Ovary (tissue), 7 donors: ENCODE measurements at regions not wholly inside any gene's neighbourhood (a gene's known extent, or its start where the extent isn't known, plus 50 kb on each side); places are given as distances from the start of the nearest gene placed in this dataset.

Experiments used
- DNase-seq, 5 donors: peaks; one replicate each; pipeline ENCODE4 v3.0.0-alpha.2; 2019 to 2020
- H3K27ac ChIP-seq, 2 donors: fragments of 200-600 bp; one replicate each; pipeline versions ENCODE4 v1.5.1 to v1.8.0; 2019 to 2022
- H3K27me3 ChIP-seq: fragments of 200-600 bp; one replicate; pipeline ENCODE4 v1.8.0; 2022
- H3K36me3 ChIP-seq: fragments of 200-600 bp; sonication (generic); one replicate; pipeline ENCODE4 v1.5.1; 2019
- H3K4me1 ChIP-seq: one replicate; pipeline ENCODE4 v1.8.1; 2013; ENCODE audit warnings: mild to moderate bottlenecking, moderate library complexity; ENCODE audit not compliant: insufficient read depth
- H3K4me3 ChIP-seq: fragments of 200-600 bp; sonication (generic); one replicate; pipeline ENCODE4 v1.5.1; 2017
- H3K9me3 ChIP-seq, 2 donors: fragments of 200-600 bp in 1 of 2; sonication (generic) in 1 of 2; one replicate each; pipeline versions ENCODE4 v1.5.1 to v1.8.1; 2013 to 2019; ENCODE audit warnings: mild to moderate bottlenecking in 1 of 2, moderate library complexity in 1 of 2
- EP300 ChIP-seq: sonication (generic); formaldehyde crosslinking; IDR thresholded peaks from one replicate; pipeline ENCODE4 v1.6.1; 2017; ENCODE audit warnings: antibody characterized with exemption
- POLR2A ChIP-seq: fragments of 450-650 bp; IDR thresholded peaks from one replicate; pipeline ENCODE4 v1.6.1; 2017; ENCODE audit warnings: antibody characterized with exemption, mild to moderate bottlenecking, moderate library complexity
- WGBS, 3 donors: extraction: QIAGEN DNeasy Blood & Tissue Kit in 1 of 3; methylation state at CpG; one replicate each; pipeline versions ENCODE4 v1.1.5 to v1.1.7; 2013 to 2017; 5-methylcytosine and 5-hydroxymethylcytosine counted together
- intact Hi-C, 4 donors: fragments of 100-400 bp; cut with DNase I; formaldehyde crosslinking; loops; one replicate each; pipeline versions ENCODE4 v1.11.0 to v1.15.1; 2022 to 2023
- TF ChIP-seq, protein P1 (sequence below), 3 donors: fragments of 450-650 bp in 2 of 3; fragments of 200-600 bp in 1 of 3; IDR thresholded peaks; one replicate each; pipeline versions ENCODE4 v1.5.1 to v1.8.0; 2016 to 2022; ENCODE audit warnings: antibody characterized with exemption in 3 of 3, mild to moderate bottlenecking in 1 of 3
- donor health status: DM: no; HTN: no; CAD: no; lungs with moderate emphysema.
- donor health status: DM: no; HTN: no; CAD: no.
- donor health status: Bipolar disorder and iron deficiency.
- donor health status: DM: no; HTN: no; CAD: no.
- donor health status: DM: yes; HTN: yes; CAD: no.

DNA sequence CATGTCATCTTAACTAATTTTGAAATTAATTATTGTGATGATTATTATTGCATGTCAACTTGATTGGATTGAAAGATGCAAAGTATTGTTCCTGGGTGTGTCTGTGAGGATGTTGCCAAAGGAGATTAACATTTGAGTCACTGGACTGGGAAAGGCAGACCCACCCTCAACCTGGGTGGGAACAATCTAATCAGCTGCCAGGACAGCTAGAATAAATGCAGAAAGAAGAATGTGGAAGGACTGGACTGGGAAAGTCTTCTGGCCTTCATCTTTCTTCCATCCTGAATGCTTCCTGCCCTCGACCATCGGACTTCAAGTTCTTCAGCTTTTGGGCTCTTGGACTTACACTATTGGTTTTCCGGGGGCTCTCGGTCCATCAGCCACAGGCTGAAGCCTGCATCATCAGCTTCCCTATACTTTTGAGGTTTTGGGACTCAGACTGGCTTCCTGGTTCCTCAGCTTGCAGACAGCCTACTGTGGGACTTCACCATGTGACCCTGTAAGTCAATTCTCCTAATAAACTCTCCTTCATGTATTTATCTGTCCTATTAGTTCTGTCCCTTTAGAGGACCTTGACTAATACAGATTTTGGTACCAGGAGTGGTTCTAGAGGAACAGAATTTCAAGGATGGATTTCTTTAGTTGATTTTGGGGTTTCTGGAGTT, 959.8 kb downstream of the ANKRD7 start:
- TF ChIP-seq, protein P1, sequence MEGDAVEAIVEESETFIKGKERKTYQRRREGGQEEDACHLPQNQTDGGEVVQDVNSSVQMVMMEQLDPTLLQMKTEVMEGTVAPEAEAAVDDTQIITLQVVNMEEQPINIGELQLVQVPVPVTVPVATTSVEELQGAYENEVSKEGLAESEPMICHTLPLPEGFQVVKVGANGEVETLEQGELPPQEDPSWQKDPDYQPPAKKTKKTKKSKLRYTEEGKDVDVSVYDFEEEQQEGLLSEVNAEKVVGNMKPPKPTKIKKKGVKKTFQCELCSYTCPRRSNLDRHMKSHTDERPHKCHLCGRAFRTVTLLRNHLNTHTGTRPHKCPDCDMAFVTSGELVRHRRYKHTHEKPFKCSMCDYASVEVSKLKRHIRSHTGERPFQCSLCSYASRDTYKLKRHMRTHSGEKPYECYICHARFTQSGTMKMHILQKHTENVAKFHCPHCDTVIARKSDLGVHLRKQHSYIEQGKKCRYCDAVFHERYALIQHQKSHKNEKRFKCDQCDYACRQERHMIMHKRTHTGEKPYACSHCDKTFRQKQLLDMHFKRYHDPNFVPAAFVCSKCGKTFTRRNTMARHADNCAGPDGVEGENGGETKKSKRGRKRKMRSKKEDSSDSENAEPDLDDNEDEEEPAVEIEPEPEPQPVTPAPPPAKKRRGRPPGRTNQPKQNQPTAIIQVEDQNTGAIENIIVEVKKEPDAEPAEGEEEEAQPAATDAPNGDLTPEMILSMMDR (IDR thresholded peaks at IDR 0.05), result no peak
- TF ChIP-seq EP300, result no peak
- TF ChIP-seq POLR2A, result no peak
- intact Hi-C loops, result no loop called here
- WGBS, 3 donors, result 95 to 97% (median 96%) methylated on average over 4 of the region's 4 CpGs
- H3K27ac ChIP-seq, result no peak overlapping the region
- DNase-seq, result no peak
- no peaks in the 10 kb centered on the region for H3K4me1 ChIP-seq
- no peaks in the 10 kb centered on the region for H3K27me3 ChIP-seq
- H3K9me3 ChIP-seq, result no peaks in the 10 kb centered on the region
- no peak overlapping the region for H3K4me3 ChIP-seq
- H3K36me3 ChIP-seq, result no peaks in the 10 kb centered on the region

DNA sequence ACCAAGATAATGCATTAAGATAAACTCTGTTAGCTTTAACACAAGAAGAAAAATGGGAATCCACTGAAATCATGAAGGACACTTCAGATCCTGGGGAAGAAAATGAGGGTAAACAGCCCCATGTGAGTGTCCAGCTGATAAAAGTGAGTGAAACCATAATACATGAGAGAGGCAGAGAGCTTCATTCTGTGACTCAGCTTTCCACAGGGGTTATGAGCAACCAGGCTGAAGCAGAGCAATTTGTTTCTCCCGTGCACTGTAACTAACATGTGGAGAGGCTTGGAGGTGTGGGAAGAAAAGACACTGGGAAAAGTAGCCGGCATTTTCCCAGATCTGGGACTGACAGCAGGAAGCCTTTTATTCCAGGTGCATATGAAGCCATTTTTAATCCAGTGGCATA, 971.7 kb downstream of the ANKRD7 start:
- Histone ChIP-seq H3K4me1 (no peaks in the 10 kb centered on the region), H3K4me3 (no peak overlapping the region), H3K9me3 (no peaks in the 10 kb centered on the region), H3K36me3 (no peaks in the 10 kb centered on the region), H3K27ac (no peak overlapping the region), H3K27me3 (no peaks in the 10 kb centered on the region)
- no peak for DNase-seq
- TF ChIP-seq, protein P1 (IDR thresholded peaks at IDR 0.05), result no peak
- TF ChIP-seq EP300 (no peak), POLR2A (no peak)
- WGBS, 3 donors, result 60 to 73% (median 62%) methylated on average over 2 of the region's 2 CpGs
- intact Hi-C loops, result no loop called here

DNA sequence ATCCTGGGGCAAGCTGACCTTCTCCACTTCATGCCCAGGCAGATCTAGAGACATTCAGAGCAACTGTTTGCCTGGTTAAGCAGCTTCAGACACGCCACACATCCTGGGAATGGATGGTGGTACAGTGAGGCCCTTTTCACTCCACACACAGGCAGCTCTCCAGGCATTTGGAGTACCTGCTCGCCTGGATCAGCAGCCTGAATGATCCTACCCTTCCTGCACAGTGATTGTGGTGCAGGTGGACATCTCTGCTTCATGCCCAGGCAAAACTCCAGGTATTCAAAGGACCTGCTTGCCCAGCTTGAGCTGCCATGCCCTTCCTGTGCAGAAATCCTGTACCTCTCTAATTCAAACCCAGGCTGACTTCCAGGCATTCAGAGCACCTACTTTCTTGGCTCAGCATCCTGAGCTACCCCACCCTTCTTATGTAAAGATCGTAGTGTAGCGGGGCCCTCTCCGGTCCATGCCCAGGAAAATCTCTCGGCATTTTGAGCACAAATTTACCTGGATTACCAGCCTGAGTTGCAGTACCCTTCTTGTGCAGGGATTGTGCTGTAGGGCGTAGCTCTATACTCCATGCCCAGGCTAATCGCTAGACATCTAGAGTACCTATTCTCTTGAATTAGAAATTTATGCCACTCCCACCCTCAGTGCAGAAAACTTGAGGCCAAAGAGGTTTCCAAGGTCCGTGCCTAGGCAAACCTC, 972.8 kb downstream of the ANKRD7 start:
- no peak overlapping the region for H3K27ac ChIP-seq
- no peaks in the 10 kb centered on the region for H3K4me1 ChIP-seq
- no peaks in the 10 kb centered on the region for H3K27me3 ChIP-seq
- no peaks in the 10 kb centered on the region for H3K9me3 ChIP-seq
- no peak for DNase-seq
- TF ChIP-seq POLR2A, result no peak
- TF ChIP-seq EP300, result no peak
- TF ChIP-seq, protein P1 (IDR thresholded peaks at IDR 0.05), result no peak
- H3K4me3 ChIP-seq, result no peak overlapping the region
- no peaks in the 10 kb centered on the region for H3K36me3 ChIP-seq
- intact Hi-C loops, result no loop called here
- 86 to 89% (median 88%) methylated on average over 9 of the region's 9 CpGs for WGBS, 3 donors

DNA sequence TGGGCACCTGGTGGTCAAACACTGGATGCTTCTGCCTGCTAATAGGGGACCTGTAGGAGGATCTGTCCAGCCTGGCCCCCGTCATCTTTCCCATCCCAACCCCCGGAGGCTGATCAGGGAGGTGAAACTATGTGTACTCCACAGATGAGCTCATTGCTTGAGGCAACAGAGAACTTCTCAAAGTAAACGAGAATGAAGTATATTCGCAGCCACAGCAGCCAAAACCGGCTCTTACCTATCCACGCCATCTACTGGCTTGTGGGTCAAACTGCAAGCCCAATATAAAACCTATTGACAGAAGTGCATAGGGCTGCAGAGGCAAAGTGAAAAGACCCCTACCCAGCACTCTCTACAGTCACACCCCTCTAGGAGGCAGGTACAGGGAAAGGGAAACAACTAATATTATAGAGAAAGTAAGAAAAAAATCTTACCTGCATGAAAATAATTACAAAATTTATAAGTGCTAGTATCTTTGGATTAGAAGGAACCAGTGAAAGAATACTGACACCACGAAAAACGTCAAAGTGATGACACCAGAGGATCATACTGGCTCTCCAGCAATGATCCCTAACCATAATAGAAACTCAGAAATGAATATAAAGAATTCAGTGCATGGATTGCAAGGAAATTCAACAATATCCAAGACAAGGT, 973.5 kb downstream of the ANKRD7 start:
- no peak for TF ChIP-seq EP300
- no peak for TF ChIP-seq POLR2A
- TF ChIP-seq, protein P1 (IDR thresholded peaks at IDR 0.05), result no peak
- 28 to 32% (median 28%) methylated on average over 8 of the region's 8 CpGs for WGBS, 3 donors
- intact Hi-C loops, result no loop called here
- no peaks in the 10 kb centered on the region for H3K36me3 ChIP-seq
- H3K4me3 ChIP-seq, result no peak overlapping the region
- DNase-seq, result no peak
- no peaks in the 10 kb centered on the region for H3K27me3 ChIP-seq
- H3K27ac ChIP-seq, result no peak overlapping the region
- no peaks in the 10 kb centered on the region for H3K4me1 ChIP-seq
- no peaks in the 10 kb centered on the region for H3K9me3 ChIP-seq
